HG03135 (cell line): ENCODE measurements at regions not wholly inside any gene's neighbourhood (a gene's known extent, or its start where the extent isn't known, plus 50 kb on each side); places are given as distances from the start of the nearest gene placed in this dataset.
"Not testable (repeated sequence)": the region's sequence is repeated elsewhere in the genome, so short reads cannot be mapped to it uniquely, and the experiment has no call there.

Experiments
- ATAC-seq: cut with Tn5 transposase; IDR thresholded peaks from one replicate; pipeline ENCODE4 v1.9.1; 2021; ENCODE audit warnings: mild to moderate bottlenecking, moderate library complexity; ENCODE audit not compliant: unreplicated experiment

GRCh38 chr6:154624727-154625126 lies 108.5 kb upstream of the SCAF8 start:
- ATAC-seq: not testable (repeated sequence)

DNA sequence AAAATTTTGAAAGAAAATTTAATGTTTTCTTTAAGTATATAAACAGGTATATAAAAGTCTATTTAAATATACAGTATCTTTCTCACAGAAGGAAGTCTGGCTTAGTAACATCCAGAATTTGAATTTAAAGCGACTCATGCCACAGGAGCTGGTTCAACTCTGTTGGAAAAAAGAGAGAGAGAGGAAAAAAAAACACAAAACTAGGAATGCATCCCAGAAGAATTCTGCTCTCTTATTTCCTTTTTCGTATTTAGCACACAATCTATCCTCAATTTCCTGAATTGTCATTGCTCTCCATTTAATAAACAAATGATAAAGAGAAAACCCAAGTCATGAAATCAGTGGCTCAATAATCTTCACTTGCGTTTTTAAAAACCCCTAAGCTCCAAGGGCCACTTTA lies 107.5 kb upstream of the SCAF8 start:
- ATAC-seq: no peak

DNA sequence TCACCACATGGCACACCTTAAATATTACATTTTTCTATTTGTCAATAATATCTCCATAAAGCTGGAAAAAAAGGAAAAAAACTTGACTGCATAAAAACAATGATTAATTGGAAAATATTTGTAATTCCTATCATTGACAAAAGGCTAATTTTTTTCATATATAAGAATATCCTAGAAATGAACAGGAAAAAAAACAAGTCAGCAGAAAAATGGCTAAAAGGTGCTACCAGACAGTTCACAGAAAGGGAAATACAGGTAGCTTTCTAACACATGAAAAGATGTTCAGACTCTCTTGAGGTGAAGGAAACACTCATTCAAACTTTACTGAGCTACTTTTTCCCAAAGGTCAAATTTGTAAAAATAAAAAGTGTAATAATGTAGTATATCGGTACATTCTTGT lies 104.1 kb upstream of the SCAF8 start:
- ATAC-seq: no peak

DNA sequence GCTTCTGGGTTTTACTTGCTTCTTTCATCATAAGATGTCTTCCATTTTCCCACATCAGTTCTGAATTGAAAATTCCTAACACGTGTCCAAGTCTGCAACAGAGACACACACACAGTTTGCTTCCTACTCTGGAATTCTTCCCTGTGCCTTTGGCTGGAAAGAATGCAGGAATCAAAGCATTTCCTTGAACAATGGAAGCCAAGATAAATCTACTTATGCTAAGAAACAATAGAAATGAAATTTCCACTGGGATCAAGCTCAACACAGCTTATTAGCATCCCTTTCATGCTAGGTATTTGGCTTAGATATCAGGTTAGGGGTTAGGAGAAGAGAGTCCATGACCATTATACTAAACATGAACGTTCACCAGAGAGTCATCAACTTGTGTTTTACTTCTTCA lies 101.1 kb upstream of the SCAF8 start:
- no peak for ATAC-seq

DNA sequence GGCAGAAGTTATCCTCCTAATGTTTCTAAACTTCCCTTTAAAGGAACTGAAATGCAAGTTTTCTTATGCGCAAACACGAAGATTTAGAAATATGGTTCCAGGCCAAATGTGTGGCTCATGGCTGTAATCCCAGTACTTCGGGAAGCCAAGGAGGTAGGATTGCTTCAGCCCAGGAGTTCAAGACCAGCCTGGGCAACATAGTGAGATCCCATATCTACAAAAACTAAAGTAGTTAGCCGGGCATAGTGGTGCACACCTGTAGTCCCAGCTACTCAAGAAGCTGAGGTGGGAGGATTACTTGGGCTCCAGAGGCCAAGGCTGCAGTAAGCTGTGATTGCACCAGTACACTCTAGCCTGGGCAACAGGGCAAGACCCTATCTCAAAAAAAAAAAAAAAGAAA lies 95.8 kb upstream of the SCAF8 start:
- no peak for ATAC-seq

GRCh38 chr6:154638369-154638768 lies 94.8 kb upstream of the SCAF8 start:
- no peak for ATAC-seq

GRCh38 chr6:154639196-154639595 lies 94.0 kb upstream of the SCAF8 start:
- not testable (repeated sequence) for ATAC-seq

DNA sequence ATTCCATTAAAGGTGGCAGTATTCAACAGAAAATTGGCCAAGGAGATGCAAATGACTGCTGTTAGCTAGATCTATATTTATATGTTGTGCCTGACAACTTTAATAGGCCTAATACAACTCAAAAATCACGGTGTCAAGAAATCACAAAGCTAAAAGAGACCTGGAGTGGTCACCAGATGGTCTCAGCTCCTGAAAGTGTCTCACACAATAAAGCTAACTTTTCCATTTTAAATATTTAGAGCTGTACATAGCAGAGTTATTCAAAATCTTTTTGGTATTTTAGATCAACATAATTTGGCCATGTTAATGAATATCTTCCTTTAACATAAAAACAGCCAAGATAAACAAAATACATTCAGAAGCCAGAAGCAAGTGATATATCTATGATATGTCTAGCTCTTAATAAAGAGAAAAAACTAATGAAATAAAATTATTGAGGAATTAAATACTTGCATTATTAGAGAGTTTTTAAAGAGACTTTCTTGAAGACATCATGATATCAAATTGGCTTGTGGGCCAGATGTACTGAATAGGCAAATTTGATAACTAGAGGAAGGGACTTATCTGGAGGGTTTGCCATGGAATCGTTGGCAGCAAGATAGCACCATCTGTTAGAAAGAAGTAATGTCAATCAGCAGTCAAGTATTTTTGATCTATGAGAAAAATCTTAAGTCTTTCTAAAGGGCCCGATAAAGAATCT lies 84.9 kb upstream of the SCAF8 start:
- no peak for ATAC-seq

- no peak for ATAC-seq
Observed at GRCh38 chr6:154648888-154649205, 84.4 kb upstream of the SCAF8 start.

GRCh38 chr6:154649721-154650120 lies 83.5 kb upstream of the SCAF8 start:
- no peak for ATAC-seq

- no peak for ATAC-seq
Observed at GRCh38 chr6:154650351-154650750, 82.9 kb upstream of the SCAF8 start.

- no peak for ATAC-seq
Observed at GRCh38 chr6:154651656-154652055, 81.6 kb upstream of the SCAF8 start.

DNA sequence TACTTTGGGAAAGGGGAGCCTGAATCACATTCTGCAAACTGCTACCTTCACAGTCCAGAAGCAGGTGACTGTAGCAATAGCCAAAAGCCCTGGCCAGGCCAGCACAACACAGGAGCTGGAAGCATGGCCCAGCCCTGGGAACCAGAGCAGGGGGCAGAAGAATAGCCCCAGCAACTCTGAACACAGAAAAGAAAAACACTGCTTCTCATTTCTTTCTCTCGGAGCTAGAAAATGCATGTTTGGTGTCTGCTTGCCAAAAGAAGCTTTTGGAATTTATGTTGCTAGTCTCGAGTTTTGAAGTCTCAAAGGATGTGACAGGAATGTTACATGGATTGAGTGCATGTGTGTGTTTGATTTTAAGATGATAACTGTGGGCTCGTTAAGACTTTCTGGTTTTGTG lies 79.8 kb upstream of the SCAF8 start:
- ATAC-seq: no peak

- ATAC-seq: no peak
Observed at GRCh38 chr6:154653853-154654252, 79.4 kb upstream of the SCAF8 start.

GRCh38 chr6:154656660-154657059 lies 76.6 kb upstream of the SCAF8 start:
- no peak for ATAC-seq

GRCh38 chr6:154661768-154662167 lies 71.4 kb upstream of the SCAF8 start:
- ATAC-seq: no peak

DNA sequence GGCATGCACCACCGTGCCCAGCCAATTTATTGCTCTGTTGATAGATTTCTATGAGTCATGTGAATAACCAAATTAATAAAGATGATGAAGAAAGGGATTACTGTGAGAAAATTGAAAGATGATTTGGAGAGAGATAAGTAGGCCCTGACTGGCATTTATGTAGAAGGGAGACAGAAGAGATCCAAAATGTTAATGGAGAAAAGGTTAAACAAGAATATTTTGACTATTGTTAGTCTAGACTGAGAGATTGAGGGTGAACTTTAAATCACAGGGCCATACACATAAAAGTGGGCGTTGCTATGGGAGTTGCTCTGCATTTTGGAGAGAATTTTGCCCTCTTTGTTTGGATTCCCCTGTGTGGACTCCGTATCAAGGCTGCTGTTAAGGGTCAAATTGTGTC lies 68.9 kb upstream of the SCAF8 start:
- no peak for ATAC-seq

DNA sequence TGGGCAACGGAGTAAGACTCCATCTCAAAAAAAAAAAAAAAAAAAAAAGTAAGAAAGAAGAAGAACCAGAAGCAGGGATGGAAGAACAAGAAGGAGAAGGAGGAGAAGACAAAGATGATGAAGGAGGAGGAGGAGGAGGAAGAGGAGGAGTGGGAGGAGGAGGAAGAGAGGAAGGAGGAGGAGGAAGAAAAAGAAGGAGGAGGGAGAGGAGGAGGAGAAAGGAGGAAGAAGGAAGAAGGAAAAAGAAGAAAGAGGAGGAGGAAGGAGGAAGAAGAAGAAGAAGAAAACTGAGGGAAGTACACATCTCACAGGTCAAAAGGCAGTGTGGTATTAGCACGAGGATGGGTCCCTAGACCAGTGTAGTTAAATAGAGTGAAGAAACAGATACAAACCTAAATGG lies 65.1 kb upstream of the SCAF8 start:
- ATAC-seq: no peak

- ATAC-seq: no peak
Observed at GRCh38 chr6:154672086-154672485, 61.1 kb upstream of the SCAF8 start.

DNA sequence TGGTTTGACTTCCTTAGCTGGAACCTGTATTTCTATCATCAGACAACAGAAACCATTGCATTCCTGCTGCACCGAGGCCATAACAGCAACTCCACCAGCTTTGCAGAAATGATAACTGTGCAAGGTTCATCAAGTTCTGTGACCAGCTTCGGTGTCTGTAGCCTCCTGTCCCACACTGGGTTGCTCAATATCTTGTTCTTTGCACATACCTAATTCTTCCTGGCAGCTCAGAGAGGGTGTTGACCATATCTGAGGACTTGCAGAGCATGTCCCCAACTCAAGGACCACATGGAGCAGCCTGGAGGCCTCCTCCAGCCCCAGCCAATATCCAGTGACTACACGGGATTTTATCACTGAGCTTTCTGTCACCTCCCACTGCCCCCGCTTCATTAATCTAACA lies 59.3 kb upstream of the SCAF8 start:
- no peak for ATAC-seq

- ATAC-seq: peak; percentile 99
Observed at GRCh38 chr6:154675602-154676088, 57.6 kb upstream of the SCAF8 start.

GRCh38 chr6:154682633-154683125 lies 50.5 kb upstream of the SCAF8 start:
- no peak for ATAC-seq
